BE2C (cell line): ENCODE measurements at regions not wholly inside any gene's neighbourhood (a gene's known extent, or its start where the extent isn't known, plus 50 kb on each side); places are given as distances from the start of the nearest gene placed in this dataset.

Experiments
- DNase-seq: peaks from one replicate; pipeline ENCODE4 v3.0.0-alpha.2; 2020
- H3K27me3 ChIP-seq: fragments of 250-450 bp; sonication (Bioruptor Pico); 2 replicates; pipeline ENCODE4 v1.5.1; 2020; ENCODE audit warnings: mild to moderate bottlenecking
- H3K36me3 ChIP-seq: fragments of 250-450 bp; sonication (Bioruptor Pico); 2 replicates; pipeline ENCODE4 v1.5.1; 2020; ENCODE audit warnings: mild to moderate bottlenecking
- H3K4me1 ChIP-seq: fragments of 250-450 bp; sonication (Bioruptor Pico); 2 replicates; pipeline ENCODE4 v1.5.1; 2020
- H3K4me3 ChIP-seq: 2 replicates; pipeline ENCODE4 v1.5.1; 2011; ENCODE audit warnings: low read depth, low read length
- H3K9me3 ChIP-seq: fragments of 250-450 bp; sonication (Bioruptor Pico); 2 replicates; pipeline ENCODE4 v1.5.1; 2020
- CTCF ChIP-seq: IDR thresholded peaks from 2 replicates; pipeline ENCODE4 v1.5.1; 2012; ENCODE audit warnings: mild to moderate bottlenecking, low read depth, low read length

GRCh38 chr10:111551001-111551400 lies 474.2 kb downstream of the ADRA2A start:
- Histone ChIP-seq H3K27me3 (no peaks in the 10 kb centered on the region), H3K9me3 (no peaks in the 10 kb centered on the region), H3K36me3 (no peaks in the 10 kb centered on the region), H3K4me3 (no peak overlapping the region), H3K4me1 (peaks cover 10% of the 10 kb centered on the region)
- no peak for DNase-seq
- no peak for TF ChIP-seq CTCF

DNA sequence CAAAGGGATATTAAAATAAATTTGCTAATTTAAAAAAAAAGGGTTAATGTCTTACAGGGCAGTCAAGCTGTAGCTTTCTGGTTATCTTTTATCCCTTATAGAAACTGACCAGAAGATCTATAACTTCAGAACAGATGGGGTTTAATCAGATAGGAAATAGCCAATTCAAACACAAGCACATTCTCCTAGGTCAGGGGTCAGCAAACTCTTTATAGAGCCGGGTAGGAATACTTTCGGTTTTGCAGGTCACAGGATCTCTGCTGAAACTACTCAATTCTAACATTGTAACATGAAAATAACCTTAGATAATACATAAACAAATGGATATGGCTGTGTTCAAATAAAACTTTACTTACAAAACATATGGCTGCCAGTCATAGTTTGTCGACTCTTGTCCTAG lies 479.8 kb downstream of the ADRA2A start:
- H3K9me3 ChIP-seq: no peaks in the 10 kb centered on the region
- no peak for DNase-seq
- peaks cover 23% of the 10 kb centered on the region for H3K4me1 ChIP-seq
- H3K4me3 ChIP-seq: peak overlapping the region; percentile 22
- no peaks in the 10 kb centered on the region for H3K36me3 ChIP-seq
- no peaks in the 10 kb centered on the region for H3K27me3 ChIP-seq
- no peak for TF ChIP-seq CTCF

- no peak overlapping the region for H3K4me3 ChIP-seq
- H3K9me3 ChIP-seq: no peaks in the 10 kb centered on the region
- no peak for TF ChIP-seq CTCF
- DNase-seq: no peak
- H3K36me3 ChIP-seq: no peaks in the 10 kb centered on the region
- H3K4me1 ChIP-seq: peaks cover 29% of the 10 kb centered on the region
- no peaks in the 10 kb centered on the region for H3K27me3 ChIP-seq
Measured at GRCh38 chr10:111558211-111558610, 481.4 kb downstream of the ADRA2A start.

- no peaks in the 10 kb centered on the region for H3K27me3 ChIP-seq
- no peaks in the 10 kb centered on the region for H3K9me3 ChIP-seq
- no peak for TF ChIP-seq CTCF
- DNase-seq: no peak
- H3K4me3 ChIP-seq: no peak overlapping the region
- H3K4me1 ChIP-seq: peaks cover 25% of the 10 kb centered on the region
- H3K36me3 ChIP-seq: no peaks in the 10 kb centered on the region
Measured at GRCh38 chr10:111560027-111560426, 483.2 kb downstream of the ADRA2A start.

- H3K4me1 ChIP-seq: peaks cover 20% of the 10 kb centered on the region
- DNase-seq: no peak
- H3K27me3 ChIP-seq: no peaks in the 10 kb centered on the region
- no peak overlapping the region for H3K4me3 ChIP-seq
- no peak for TF ChIP-seq CTCF
- H3K36me3 ChIP-seq: no peaks in the 10 kb centered on the region
- no peaks in the 10 kb centered on the region for H3K9me3 ChIP-seq
Measured at GRCh38 chr10:111561124-111561523, 484.3 kb downstream of the ADRA2A start.

DNA sequence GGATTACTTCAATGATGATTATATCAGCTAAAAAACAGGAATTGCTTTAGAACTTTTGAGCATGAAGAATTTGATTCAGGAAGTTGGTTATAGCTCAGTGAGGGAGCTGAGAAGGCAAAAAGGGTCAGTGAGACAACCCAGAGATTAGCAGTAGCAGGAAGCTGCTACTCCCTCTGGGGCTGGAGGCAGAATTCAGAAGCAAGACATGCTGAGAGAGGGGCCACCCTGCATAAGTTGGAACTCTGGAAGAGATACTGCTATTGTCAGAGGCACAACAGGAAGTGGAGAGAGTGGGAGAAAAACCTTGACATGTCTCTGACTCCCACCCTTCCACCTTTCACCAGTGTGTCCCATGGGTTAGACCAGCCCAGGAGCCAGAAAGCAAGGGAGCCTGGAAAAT lies 488.7 kb downstream of the ADRA2A start:
- H3K36me3 ChIP-seq: no peaks in the 10 kb centered on the region
- no peak for DNase-seq
- no peaks in the 10 kb centered on the region for H3K27me3 ChIP-seq
- no peak overlapping the region for H3K4me3 ChIP-seq
- no peaks in the 10 kb centered on the region for H3K9me3 ChIP-seq
- peaks cover 5% of the 10 kb centered on the region for H3K4me1 ChIP-seq
- TF ChIP-seq CTCF: no peak
